Esophagus muscularis mucosa (tissue), 4 donors: ENCODE measurements at regions not wholly inside any gene's neighbourhood (a gene's known extent, or its start where the extent isn't known, plus 50 kb on each side); places are given as distances from the start of the nearest gene placed in this dataset.
"Not testable (repeated sequence)": the region's sequence is repeated elsewhere in the genome, so short reads cannot be mapped to it uniquely, and the experiment has no call there.

Experiments
- EP300 ChIP-seq: sonication (generic); formaldehyde crosslinking; IDR thresholded peaks from one replicate; pipeline ENCODE4 v1.6.1; 2017; ENCODE audit warnings: antibody characterized with exemption
- POLR2A ChIP-seq: fragments of 450-650 bp; IDR thresholded peaks from one replicate; pipeline ENCODE4 v1.6.1; 2017; ENCODE audit warnings: antibody characterized with exemption, moderate library complexity, mild to moderate bottlenecking, low read depth
- TF ChIP-seq, protein P1 (sequence below), 3 experiments: fragments of 200-600 bp in 2 of 3; fragments of 450-650 bp in 1 of 3; sonication (generic) in 2 of 3; IDR thresholded peaks; one replicate each; pipeline ENCODE4 v1.5.1; 2017 to 2019; ENCODE audit warnings: antibody characterized with exemption in 3 of 3, mild to moderate bottlenecking in 2 of 3, moderate library complexity in 1 of 3

DNA sequence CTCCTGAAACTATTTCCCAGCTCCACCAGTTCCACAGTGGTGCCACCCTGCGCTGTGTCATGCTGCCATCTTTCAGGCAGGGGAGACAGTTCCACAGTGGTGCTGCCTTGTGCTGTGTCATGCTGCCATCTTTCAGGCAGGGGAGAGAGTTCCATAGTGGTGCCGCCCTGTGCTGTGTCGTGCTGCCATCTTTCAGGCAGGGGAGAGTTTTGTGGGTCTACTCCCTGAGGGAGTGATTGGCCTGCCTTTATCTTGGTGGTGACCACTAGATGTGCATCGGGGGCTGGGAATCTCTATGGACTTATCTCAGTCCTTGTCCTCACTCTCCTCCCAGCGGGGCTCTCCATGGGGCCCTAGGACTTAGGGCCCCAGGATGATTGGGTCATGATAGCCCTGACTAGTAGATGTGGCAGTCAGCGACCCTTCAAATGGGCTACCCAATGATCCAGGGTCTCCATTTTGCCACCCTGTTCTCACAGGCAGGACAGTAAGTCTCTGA, 770.2 kb upstream of the TPTE start:
- TF ChIP-seq, protein P1, sequence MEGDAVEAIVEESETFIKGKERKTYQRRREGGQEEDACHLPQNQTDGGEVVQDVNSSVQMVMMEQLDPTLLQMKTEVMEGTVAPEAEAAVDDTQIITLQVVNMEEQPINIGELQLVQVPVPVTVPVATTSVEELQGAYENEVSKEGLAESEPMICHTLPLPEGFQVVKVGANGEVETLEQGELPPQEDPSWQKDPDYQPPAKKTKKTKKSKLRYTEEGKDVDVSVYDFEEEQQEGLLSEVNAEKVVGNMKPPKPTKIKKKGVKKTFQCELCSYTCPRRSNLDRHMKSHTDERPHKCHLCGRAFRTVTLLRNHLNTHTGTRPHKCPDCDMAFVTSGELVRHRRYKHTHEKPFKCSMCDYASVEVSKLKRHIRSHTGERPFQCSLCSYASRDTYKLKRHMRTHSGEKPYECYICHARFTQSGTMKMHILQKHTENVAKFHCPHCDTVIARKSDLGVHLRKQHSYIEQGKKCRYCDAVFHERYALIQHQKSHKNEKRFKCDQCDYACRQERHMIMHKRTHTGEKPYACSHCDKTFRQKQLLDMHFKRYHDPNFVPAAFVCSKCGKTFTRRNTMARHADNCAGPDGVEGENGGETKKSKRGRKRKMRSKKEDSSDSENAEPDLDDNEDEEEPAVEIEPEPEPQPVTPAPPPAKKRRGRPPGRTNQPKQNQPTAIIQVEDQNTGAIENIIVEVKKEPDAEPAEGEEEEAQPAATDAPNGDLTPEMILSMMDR (IDR thresholded peaks at IDR 0.05) = not testable (repeated sequence)
- TF ChIP-seq EP300, POLR2A: not testable (repeated sequence)
